Cardiac muscle cell (in vitro differentiated cells and primary cell): ENCODE measurements at regions not wholly inside any gene's neighbourhood (a gene's known extent, or its start where the extent isn't known, plus 50 kb on each side); places are given as distances from the start of the nearest gene placed in this dataset.

Experiments
- DNase-seq, 2 donors: peaks; one replicate each; pipeline versions ENCODE4 v3.0.0 to v3.0.0-alpha.2; 2010 to 2017; ENCODE audit warnings: low read depth in 1 of 2, low spot score in 1 of 2
- H3K27ac ChIP-seq: fragments of 200-600 bp; sonication (generic); 2 replicates; pipeline ENCODE4 v1.5.1; 2016
- H3K27me3 ChIP-seq: fragments of 200-600 bp; sonication (generic); 2 replicates; pipeline ENCODE4 v1.6.0; 2016; ENCODE audit warnings: control low read depth
- H3K36me3 ChIP-seq: fragments of 200-600 bp; sonication (generic); 2 replicates; pipeline ENCODE4 v1.5.1; 2016; ENCODE audit warnings: control low read depth
- H3K4me1 ChIP-seq: fragments of 200-600 bp; sonication (generic); 2 replicates; pipeline ENCODE4 v1.8.1; 2017; ENCODE audit warnings: low read depth, mild to moderate bottlenecking, mixed run types
- H3K4me3 ChIP-seq: fragments of 200-600 bp; sonication (generic); 2 replicates; pipeline ENCODE4 v1.5.1; 2016; ENCODE audit warnings: mild to moderate bottlenecking
- H3K9me3 ChIP-seq: fragments of 200-600 bp; sonication (generic); 2 replicates; pipeline ENCODE4 v1.5.1; 2017; ENCODE audit warnings: low read depth, mild to moderate bottlenecking, control low read depth
- CTCF ChIP-seq: IDR thresholded peaks from 2 replicates; pipeline ENCODE4 v1.5.1; 2012; ENCODE audit warnings: low read depth, mild to moderate bottlenecking, low read length

GRCh38 chr3:66904831-66905493 is 93.1 kb upstream of the KBTBD8 start:
- no peaks in the 10 kb centered on the region for H3K4me1 ChIP-seq
- no peaks in the 10 kb centered on the region for H3K9me3 ChIP-seq
- peak in 1 of 2 donors; percentile 30 for DNase-seq
- no peaks in the 10 kb centered on the region for H3K27me3 ChIP-seq
- no peaks in the 10 kb centered on the region for H3K36me3 ChIP-seq
- H3K4me3 ChIP-seq = no peak overlapping the region
- H3K27ac ChIP-seq = no peak overlapping the region
- no peak for TF ChIP-seq CTCF

- Histone ChIP-seq H3K9me3 (no peaks in the 10 kb centered on the region), H3K4me3 (no peak overlapping the region), H3K4me1 (no peaks in the 10 kb centered on the region), H3K27me3 (no peaks in the 10 kb centered on the region), H3K27ac (no peak overlapping the region), H3K36me3 (no peaks in the 10 kb centered on the region)
- no peak for DNase-seq
- no peak for TF ChIP-seq CTCF
These were observed 91.0 kb upstream of the KBTBD8 start for GRCh38 chr3:66907136-66907535.

GRCh38 chr3:66910266-66911055 is 87.6 kb upstream of the KBTBD8 start:
- DNase-seq = no peak
- no peaks in the 10 kb centered on the region for H3K9me3 ChIP-seq
- H3K27ac ChIP-seq = no peak overlapping the region
- no peaks in the 10 kb centered on the region for H3K4me1 ChIP-seq
- H3K36me3 ChIP-seq = no peaks in the 10 kb centered on the region
- H3K4me3 ChIP-seq = no peak overlapping the region
- TF ChIP-seq CTCF = no peak
- no peaks in the 10 kb centered on the region for H3K27me3 ChIP-seq

- Histone ChIP-seq H3K9me3 (no peaks in the 10 kb centered on the region), H3K27ac (no peak overlapping the region), H3K4me1 (no peaks in the 10 kb centered on the region), H3K27me3 (no peaks in the 10 kb centered on the region), H3K36me3 (no peaks in the 10 kb centered on the region), H3K4me3 (no peak overlapping the region)
- TF ChIP-seq CTCF = no peak
- DNase-seq = no peak
These were observed 85.8 kb upstream of the KBTBD8 start for GRCh38 chr3:66912306-66912705.

DNA sequence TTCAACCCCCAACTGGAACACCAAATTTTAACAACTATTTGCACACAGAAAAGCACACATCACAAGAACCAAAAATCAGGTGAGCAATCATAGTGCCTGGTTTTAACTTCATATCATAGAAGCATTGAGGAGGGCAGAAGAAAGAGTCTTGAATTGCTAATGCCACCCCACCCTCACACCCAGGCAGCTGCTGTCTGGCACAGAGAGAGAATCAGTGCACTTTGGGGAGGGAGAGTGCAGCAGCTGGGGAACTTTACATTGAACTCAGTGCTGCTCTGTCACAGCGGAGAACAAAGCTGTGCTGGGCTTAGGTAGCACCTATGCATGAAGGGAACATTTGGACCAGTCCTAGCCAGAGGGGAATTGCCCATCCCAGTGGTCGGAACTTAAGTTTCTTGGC is 76.0 kb upstream of the KBTBD8 start:
- no peak for TF ChIP-seq CTCF

More for the DNA sequence above, 76.0 kb upstream of the KBTBD8 start:
- no peaks in the 10 kb centered on the region for H3K9me3 ChIP-seq
- no peaks in the 10 kb centered on the region for H3K27me3 ChIP-seq
- no peaks in the 10 kb centered on the region for H3K36me3 ChIP-seq
- H3K4me3 ChIP-seq = no peak overlapping the region
- DNase-seq = no peak
- no peaks in the 10 kb centered on the region for H3K4me1 ChIP-seq
- no peak overlapping the region for H3K27ac ChIP-seq
